ENCODE measurements at regions not wholly inside any gene's neighbourhood (a gene's known extent, or its start where the extent isn't known, plus 50 kb on each side); places are given as distances from the start of the nearest gene placed in this dataset.

DNA sequence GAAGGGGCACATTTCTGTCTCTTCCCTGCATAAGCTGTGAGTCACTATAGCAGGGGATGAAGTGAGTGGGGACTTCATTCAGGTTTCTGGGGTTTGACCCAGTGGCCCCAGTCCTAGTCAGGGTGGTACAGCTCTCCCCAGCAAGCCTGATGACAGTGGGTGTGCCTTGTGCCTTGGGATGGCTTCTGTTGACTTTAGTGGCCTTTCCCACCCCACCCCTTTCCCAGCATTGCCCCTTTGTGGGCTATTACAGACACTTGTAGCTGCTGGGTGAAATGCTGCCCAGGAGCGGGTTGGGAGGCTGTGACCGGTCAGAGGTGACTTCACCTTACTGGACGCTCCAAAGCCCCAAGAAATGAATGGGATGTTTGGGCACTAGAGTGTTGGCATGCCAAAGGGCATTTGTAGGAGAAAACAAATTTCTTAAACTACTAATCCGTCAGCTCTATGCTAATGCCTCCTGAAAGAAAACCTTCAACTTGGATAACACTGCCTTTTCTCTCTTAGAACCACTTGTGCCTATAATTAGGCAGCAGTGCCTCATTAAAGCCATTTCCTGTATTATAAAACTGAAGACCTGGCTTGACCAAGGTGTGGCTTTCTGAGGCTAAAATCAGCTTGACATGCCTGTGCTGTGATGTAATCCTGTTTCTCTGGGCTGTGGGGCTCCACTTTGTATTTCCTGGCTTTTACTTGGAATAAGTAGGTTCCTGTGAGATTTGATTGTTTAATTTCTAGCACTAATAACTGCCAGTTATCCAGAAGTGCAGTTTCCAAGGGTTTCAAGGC, 119.0 kb upstream of the SLC25A48 start:
- Mint-ChIP-seq H3K4me1 (no peaks in the 10 kb centered on the region), H3K4me3 (no peak overlapping the region), H3K9me3 (no peaks in the 10 kb centered on the region), H3K27me3 (peaks cover 13% of the 10 kb centered on the region), H3K36me3 (ENCODE audit: low read depth) (no peaks in the 10 kb centered on the region), H3K27ac (no peak overlapping the region)
- ChIA-PET POLR2A (no interaction called here), CTCF (no interaction called here)
- DNase-seq = no peak

- no peaks in the 10 kb centered on the region for H3K9me3 Mint-ChIP-seq
- no peaks in the 10 kb centered on the region for H3K4me1 Mint-ChIP-seq
- H3K36me3 Mint-ChIP-seq (ENCODE audit: low read depth) = no peaks in the 10 kb centered on the region
- no peak overlapping the region for H3K27ac Mint-ChIP-seq
- CTCF ChIA-PET = no interaction called here
- DNase-seq = no peak
- peaks cover 15% of the 10 kb centered on the region for H3K27me3 Mint-ChIP-seq
- H3K4me3 Mint-ChIP-seq = no peak overlapping the region
- POLR2A ChIA-PET = no interaction called here
These were observed 120.2 kb upstream of the SLC25A48 start for GRCh38 chr5:135714126-135714894.

GRCh38 chr5:135713161-135713915, 121.1 kb upstream of the SLC25A48 start:
- H3K4me1 Mint-ChIP-seq = no peaks in the 10 kb centered on the region
- H3K36me3 Mint-ChIP-seq (ENCODE audit: low read depth) = no peaks in the 10 kb centered on the region
- ChIA-PET CTCF (no interaction called here), POLR2A (no interaction called here)
- H3K27me3 Mint-ChIP-seq = peaks cover 15% of the 10 kb centered on the region
- DNase-seq = no peak
- no peak overlapping the region for H3K27ac Mint-ChIP-seq
- H3K4me3 Mint-ChIP-seq = no peak overlapping the region
- no peaks in the 10 kb centered on the region for H3K9me3 Mint-ChIP-seq

DNA sequence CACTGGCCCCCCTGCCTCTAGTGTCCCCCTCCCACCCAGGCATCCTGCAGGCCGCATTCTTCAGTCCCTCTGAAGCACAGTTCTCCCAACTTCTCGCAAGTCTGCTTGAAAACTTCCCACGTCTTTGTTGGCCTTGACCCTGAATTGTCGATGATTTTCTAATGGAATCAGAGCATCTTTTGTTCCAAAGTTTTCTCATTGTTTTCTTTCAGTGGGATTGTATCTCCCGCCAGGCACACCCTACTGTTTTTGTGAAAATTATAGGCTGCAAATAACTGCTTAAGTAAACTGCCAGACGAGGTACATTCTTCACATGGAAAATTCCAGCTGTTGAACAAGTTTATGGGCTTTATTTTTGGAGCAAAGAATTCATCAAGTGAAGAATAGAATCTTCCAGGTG, 122.6 kb upstream of the SLC25A48 start:
- Mint-ChIP-seq H3K4me3 (no peak overlapping the region), H3K9me3 (no peaks in the 10 kb centered on the region), H3K27me3 (peaks cover 15% of the 10 kb centered on the region), H3K4me1 (no peaks in the 10 kb centered on the region), H3K27ac (no peak overlapping the region), H3K36me3 (ENCODE audit: low read depth) (no peaks in the 10 kb centered on the region)
- CTCF ChIA-PET = no interaction called here
- no peak for DNase-seq
- POLR2A ChIA-PET = no interaction called here

DNA sequence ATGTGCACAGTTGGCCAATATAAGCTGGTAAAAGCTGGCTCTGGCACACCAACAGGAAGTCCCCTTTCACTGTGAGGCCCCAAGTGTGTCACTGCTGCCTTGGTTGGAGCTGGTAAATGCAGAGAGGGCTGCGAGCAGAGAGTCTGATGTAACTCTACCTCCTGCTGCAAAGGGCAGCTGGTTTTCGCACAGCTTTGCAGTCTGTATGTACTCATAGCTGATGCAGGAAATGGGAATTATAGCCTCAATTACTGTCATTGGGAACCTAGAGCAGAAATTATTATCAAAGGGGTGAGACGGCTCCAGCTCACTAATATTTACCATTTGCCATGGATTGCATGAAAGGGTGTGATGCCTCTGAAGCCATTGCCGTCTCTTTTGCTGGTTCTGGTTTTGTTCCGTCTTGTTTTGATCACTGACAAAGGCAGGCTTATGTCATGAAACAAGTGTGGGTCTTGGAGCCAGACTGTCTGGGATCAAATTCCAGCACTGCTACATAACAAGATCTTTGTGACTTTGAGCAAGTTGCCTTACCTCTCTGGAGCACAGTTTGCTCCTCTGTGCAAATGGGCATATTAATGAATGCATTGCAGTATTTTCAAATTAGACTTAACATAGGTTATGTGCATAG, 124.3 kb upstream of the SLC25A48 start:
- no peak overlapping the region for H3K4me3 Mint-ChIP-seq
- no peak overlapping the region for H3K27ac Mint-ChIP-seq
- H3K36me3 Mint-ChIP-seq (ENCODE audit: low read depth) = no peaks in the 10 kb centered on the region
- POLR2A ChIA-PET = no interaction called here
- no peaks in the 10 kb centered on the region for H3K9me3 Mint-ChIP-seq
- no peak for DNase-seq
- CTCF ChIA-PET = interaction anchor here (1.0 kb wide), 1 partner anchor 120 kb away, joined by 3 read pairs; no protein-coding TSS in a partner anchor
- no peaks in the 10 kb centered on the region for H3K4me1 Mint-ChIP-seq
- H3K27me3 Mint-ChIP-seq = peaks cover 15% of the 10 kb centered on the region

DNA sequence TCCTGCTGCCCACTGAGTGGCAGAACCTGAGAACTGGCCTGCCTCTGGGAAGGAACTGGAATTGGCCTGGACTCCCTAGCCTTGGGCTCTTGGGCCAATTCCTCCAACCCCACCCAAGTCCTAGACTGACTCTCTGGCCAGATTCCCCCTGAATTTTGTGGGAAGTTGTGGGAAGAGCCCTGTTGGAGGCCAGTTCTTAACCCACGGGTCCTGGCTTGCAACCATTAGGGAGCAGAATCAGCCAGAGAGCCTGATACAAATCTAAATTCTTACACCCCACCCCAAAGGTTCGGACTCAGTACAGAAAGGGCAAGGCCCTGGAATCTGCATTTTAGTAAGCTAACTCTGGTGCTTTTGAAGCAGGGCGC, 125.3 kb upstream of the SLC25A48 start:
- H3K4me3 Mint-ChIP-seq = no peak overlapping the region
- CTCF ChIA-PET = no interaction called here
- no peaks in the 10 kb centered on the region for H3K36me3 Mint-ChIP-seq (ENCODE audit: low read depth)
- no peak for DNase-seq
- no peak overlapping the region for H3K27ac Mint-ChIP-seq
- no peaks in the 10 kb centered on the region for H3K9me3 Mint-ChIP-seq
- no peaks in the 10 kb centered on the region for H3K4me1 Mint-ChIP-seq
- H3K27me3 Mint-ChIP-seq = peaks cover 10% of the 10 kb centered on the region
- POLR2A ChIA-PET = no interaction called here

DNA sequence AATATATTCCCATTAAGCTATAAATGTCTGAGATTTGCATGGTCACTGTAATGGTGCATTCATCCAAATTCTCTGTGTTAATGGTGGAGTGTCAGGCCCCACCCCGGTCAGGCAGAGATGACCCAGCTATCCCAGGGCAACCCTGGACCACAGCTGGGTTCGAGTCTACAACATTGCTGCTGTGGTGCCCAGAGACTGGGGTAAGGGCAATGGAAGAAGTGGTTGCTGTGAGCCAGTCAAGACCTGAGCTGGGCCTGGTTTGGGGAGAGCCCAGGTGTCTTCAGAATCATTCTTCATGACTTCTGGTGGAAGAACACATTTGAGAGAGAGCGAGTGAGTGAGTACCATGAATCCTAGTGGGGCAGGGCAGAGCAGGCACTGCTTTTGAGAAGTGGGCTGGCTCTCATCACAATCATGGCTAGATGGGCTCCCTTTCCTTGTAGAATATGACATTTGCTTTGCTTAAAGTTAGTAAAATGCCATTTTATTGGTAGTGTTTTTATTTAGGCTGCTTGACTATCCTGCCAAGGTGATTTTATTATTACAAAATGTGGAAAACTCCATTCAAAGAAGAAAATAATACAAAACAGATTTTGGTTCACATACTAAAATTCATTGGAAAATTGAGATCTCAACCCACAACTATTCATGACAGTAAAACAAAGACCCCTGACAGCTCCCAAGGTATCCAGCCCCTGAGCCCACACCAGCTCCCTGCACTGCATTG, 125.8 kb upstream of the SLC25A48 start:
- Mint-ChIP-seq H3K27me3 (peaks cover 10% of the 10 kb centered on the region), H3K4me1 (no peaks in the 10 kb centered on the region), H3K4me3 (no peak overlapping the region), H3K27ac (no peak overlapping the region), H3K9me3 (no peaks in the 10 kb centered on the region), H3K36me3 (ENCODE audit: low read depth) (no peaks in the 10 kb centered on the region)
- no peak for DNase-seq
- CTCF ChIA-PET = no interaction called here
- POLR2A ChIA-PET = no interaction called here

GRCh38 chr5:135707302-135707701, 127.2 kb upstream of the SLC25A48 start:
- DNase-seq = no peak
- Mint-ChIP-seq H3K27me3 (peaks cover 7% of the 10 kb centered on the region), H3K27ac (no peak overlapping the region), H3K4me1 (no peaks in the 10 kb centered on the region), H3K36me3 (ENCODE audit: low read depth) (no peaks in the 10 kb centered on the region), H3K9me3 (no peaks in the 10 kb centered on the region), H3K4me3 (no peak overlapping the region)
- ChIA-PET POLR2A (no interaction called here), CTCF (no interaction called here)

DNA sequence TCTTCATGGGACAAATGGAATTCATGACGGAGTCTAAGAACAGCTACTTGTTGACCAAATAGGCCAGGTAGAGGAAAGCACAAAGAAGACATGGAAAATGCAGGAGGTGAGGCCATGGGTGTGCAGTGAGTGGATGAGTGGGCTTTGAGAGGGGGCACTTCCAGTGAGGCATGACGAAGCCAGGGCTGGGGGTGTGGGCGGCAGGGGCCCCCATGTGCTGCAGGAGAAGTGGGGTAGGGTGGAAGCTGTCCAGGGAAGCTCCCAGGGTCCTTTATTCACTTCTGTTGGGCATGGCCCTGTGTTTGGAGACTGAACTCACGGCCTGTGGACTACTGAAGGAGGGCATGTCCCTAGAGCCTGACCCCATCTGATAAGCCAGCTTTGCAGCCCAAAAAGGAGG, 127.6 kb upstream of the SLC25A48 start:
- ChIA-PET CTCF (no interaction called here), POLR2A (no interaction called here)
- Mint-ChIP-seq H3K27ac (no peak overlapping the region), H3K27me3 (peaks cover 7% of the 10 kb centered on the region), H3K36me3 (ENCODE audit: low read depth) (no peaks in the 10 kb centered on the region), H3K9me3 (no peaks in the 10 kb centered on the region), H3K4me3 (no peak overlapping the region), H3K4me1 (no peaks in the 10 kb centered on the region)
- DNase-seq = no peak

DNA sequence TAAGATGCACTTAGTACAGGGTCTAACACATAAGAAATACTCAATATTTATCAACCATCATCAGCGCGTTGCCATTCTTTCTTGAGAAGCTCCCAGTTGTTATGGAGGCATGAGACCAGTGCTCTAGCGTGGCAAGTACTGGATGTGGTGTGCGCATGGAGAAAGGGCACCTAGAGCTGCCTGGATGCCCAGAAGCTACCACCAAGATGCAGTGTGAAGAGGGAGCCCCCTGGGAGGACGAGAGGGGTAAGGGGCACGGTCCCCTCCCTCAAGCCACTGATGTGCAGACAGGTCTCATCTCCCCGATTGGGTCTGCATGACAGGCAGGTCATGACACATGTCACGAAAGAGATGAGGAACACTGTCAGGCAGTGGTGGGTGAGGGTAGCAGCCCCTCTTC, 127.7 kb upstream of the CXCL14 start:
- Mint-ChIP-seq H3K27me3 (peaks cover 4% of the 10 kb centered on the region), H3K36me3 (ENCODE audit: low read depth) (no peaks in the 10 kb centered on the region), H3K4me1 (no peaks in the 10 kb centered on the region), H3K4me3 (no peak overlapping the region), H3K27ac (no peak overlapping the region), H3K9me3 (no peaks in the 10 kb centered on the region)
- POLR2A ChIA-PET = no interaction called here
- no peak for DNase-seq
- CTCF ChIA-PET = no interaction called here

- Mint-ChIP-seq H3K4me3 (no peak overlapping the region), H3K9me3 (no peaks in the 10 kb centered on the region), H3K36me3 (ENCODE audit: low read depth) (no peaks in the 10 kb centered on the region), H3K27ac (no peak overlapping the region), H3K27me3 (peaks cover 4% of the 10 kb centered on the region), H3K4me1 (no peaks in the 10 kb centered on the region)
- CTCF ChIA-PET = no interaction called here
- no peak for DNase-seq
- POLR2A ChIA-PET = no interaction called here
These were observed 127.2 kb upstream of the CXCL14 start for GRCh38 chr5:135705941-135706466.

GRCh38 chr5:135705141-135705631, 126.4 kb upstream of the CXCL14 start:
- ChIA-PET CTCF (no interaction called here), POLR2A (no interaction called here)
- no peak overlapping the region for H3K27ac Mint-ChIP-seq
- no peak overlapping the region for H3K4me3 Mint-ChIP-seq
- H3K9me3 Mint-ChIP-seq = no peaks in the 10 kb centered on the region
- no peak for DNase-seq
- no peaks in the 10 kb centered on the region for H3K36me3 Mint-ChIP-seq (ENCODE audit: low read depth)
- no peaks in the 10 kb centered on the region for H3K27me3 Mint-ChIP-seq
- H3K4me1 Mint-ChIP-seq = no peaks in the 10 kb centered on the region
